ENCODE measurements at regions not wholly inside any gene's neighbourhood (a gene's known extent, or its start where the extent isn't known, plus 50 kb on each side); places are given as distances from the start of the nearest gene placed in this dataset.
"Not testable (repeated sequence)": the region's sequence is repeated elsewhere in the genome, so short reads cannot be mapped to it uniquely, and the experiment has no call there.

DNA sequence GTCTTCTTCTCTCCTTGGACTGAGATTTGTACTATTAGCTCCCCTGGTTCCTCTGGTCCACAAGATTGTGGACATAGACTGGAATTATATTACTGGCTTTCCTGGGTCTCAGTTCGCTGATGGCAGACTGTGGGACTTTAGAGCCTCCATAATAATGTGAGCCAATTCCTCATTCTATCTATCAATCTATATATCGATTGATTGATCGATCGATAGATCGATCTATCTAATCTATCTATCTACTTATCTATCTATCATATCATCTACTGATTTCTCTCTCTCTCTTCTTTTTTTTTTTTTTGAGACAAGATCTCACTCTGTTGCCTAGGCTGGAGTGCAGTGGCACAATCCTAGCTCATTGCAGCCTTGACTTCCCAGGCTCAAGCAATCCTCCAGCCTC is 51.5 kb upstream of the DDR1 start:
- no peak for DNase-seq

DNA sequence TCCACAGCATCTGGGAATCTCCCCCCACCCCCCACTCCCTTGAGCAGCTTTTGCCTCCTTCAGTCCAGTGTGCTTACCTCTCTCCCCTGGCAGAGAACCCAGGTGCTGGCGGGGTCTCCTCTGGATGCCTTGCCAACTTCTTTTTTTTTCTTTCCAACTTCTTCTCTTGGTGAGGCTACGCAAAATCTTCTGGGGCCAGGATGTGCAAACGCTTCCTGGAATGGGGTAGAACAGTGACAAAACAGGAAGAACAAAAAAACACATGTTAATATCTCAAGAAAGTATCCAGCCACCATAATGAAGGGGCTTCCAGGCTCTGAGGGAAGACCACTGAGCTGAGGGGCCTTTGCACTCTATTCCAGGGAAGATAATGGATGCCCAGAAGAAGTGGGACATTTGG is 53.9 kb upstream of the DDR1 start:
- DNase-seq = no peak

GRCh38 chr6:30829639-30830255 is 54.6 kb upstream of the DDR1 start:
- no peak for DNase-seq

DNA sequence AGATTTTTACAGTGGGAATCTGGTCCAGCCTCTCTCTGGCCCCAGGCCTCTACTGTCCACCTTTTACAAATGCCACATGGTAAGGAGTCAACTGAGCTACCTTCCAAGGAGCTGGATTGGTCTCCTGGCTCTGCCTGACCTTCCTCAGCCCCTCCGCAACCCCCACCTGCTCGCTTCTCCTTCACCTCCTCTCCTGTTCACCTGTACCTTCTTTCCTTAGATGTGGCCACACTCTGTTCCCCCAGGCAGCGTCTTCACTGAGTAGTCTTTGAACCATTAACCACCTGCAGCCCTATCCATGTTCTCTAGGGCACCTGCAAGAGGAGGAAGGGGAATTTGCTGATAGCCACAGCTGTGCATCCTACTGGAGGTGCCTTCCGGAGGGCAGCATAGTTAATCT is 55.3 kb upstream of the DDR1 start:
- no peak for DNase-seq

DNA sequence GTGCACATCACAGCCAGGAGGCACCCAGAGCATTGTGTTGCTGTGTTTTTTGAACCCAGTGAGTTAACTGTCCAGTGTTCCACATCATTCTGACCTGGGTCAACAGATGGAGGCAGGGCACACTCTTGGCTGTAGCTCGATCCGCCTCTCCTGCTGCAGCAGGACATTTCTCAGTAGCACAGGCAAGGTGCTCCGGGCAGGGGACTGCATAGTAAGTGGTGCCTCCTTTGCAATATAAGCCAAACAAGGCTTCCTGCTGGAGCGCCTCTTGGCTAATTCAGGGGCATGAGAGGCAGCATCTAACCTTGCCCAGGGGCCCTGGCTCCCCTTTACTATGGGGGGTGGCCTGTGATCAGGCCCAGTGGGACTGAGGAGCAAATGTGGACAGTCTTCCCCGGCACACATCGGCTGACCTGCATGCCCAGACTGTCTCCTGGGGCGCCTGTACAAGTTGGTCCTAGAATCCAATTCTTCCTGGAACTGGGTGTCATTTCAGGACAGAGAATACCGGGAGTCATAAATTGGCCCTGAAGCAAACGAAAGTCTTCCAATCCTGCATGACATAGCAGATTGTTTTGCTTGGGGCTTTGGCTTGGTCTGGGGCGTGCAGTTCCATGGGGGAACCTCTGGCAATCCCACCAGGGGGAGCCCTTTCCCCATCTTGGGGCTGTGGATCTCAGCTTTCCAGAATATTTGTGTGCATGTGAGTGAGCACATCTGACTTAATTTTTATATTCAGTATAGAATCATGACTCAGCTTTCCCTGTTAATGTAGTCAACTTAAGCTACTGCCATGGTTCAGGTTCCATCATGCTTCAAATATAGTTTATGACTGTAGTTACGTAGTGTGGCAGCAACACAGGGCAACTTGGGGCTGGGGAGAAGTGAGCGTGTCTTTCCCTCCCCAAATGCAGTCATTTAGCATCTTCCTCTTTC is 56.0 kb upstream of the DDR1 start:
- peak; percentile 53 to 56 for DNase-seq

DNA sequence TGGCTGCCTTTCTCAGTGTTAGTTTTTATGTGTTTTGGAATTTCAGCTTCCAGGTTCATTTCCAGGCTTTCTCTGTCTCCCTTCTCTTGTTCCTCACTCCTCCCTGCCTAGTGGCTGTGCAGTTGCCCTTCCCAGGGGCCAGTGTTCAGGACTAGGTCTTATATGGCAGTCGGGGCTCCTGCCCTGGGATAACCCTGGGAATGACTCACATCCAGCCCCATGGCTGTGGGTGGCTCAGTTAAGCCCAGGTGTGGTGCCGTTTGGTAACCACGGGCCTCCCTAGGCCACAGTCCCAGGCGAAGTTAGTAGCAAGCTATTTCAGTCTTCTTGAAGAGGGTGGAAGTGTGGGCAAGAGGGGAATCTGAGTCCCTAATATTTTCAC is 57.4 kb upstream of the DDR1 start:
- no peak for DNase-seq

GRCh38 chr6:30824698-30825097 is 59.6 kb upstream of the DDR1 start:
- DNase-seq = no peak

- no peak for DNase-seq
These were observed 60.8 kb upstream of the DDR1 start for GRCh38 chr6:30823534-30823865.

GRCh38 chr6:30821862-30822784 is 62.2 kb upstream of the DDR1 start:
- peak; percentile 10 to 39 for DNase-seq

- DNase-seq = no peak
These were observed 64.1 kb upstream of the DDR1 start for GRCh38 chr6:30820193-30820592.

- no peak for DNase-seq
These were observed 64.9 kb upstream of the DDR1 start for GRCh38 chr6:30819297-30819917.

- DNase-seq = no peak
These were observed 65.9 kb upstream of the DDR1 start for GRCh38 chr6:30818391-30818841.

DNA sequence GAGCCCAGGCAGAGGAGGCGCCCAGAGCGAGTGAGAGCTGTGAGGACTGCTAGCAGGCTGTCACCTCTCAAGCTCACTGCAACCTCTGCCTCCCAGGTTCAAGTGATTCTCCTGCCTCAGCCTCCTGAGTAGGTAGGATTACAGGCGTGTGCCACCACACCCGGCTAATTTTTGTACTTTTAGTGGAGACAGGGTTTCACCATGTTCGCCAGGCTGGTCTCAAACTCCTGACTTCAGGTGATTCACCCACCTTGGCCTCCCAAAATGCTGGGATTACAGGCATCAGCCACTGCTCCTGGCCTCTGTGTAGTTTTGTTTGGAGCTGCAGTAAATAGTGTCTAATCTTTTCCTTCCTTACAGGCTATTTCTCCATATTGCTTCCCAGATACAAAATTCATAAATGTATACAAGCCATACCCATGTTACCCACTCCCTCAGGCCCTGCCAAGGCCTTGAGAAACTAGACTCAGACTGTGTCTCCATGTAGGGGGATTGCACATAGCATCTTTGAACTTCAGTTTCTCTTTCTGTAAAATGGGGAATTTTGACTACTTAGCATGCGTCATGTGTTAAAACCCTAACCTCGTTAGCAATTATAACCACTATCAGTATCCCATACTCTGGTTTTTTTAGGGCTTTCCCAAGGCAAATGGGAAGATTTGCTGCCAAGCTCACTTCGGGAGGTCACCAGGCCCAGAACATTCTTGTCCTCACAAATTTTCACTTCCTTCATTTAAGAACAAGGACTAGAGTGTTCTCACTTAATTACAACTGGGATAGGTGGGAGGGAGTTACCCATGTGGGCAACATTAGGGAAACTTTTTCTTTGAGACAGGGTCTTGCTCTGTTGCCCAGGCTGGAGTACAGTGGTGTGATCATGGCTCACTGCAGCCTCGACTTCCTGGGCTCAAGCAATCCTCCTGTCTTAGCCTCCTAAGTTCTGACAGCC is 67.3 kb upstream of the DDR1 start:
- DNase-seq = no peak

DNA sequence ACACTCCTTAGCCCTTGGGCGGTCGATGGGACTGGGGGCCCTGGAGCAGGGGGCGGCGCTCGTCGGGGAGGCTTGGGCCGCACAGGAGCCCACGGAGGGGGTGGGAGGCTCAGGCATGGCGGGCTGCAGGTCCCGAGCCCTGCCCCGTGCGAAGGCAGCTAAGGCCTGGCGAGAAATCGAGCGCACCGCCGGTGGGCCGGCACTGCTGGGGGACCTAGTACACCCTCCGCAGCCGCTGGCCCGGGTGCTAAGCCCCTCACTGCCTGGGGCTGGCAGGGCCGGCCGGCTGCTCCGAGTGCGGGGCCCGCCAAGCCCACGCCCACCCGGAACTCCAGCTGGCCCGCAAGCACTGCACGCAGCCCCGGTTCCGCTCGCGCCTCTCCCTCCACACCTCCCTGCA is 68.0 kb upstream of the DDR1 start:
- not testable (repeated sequence) for DNase-seq

DNA sequence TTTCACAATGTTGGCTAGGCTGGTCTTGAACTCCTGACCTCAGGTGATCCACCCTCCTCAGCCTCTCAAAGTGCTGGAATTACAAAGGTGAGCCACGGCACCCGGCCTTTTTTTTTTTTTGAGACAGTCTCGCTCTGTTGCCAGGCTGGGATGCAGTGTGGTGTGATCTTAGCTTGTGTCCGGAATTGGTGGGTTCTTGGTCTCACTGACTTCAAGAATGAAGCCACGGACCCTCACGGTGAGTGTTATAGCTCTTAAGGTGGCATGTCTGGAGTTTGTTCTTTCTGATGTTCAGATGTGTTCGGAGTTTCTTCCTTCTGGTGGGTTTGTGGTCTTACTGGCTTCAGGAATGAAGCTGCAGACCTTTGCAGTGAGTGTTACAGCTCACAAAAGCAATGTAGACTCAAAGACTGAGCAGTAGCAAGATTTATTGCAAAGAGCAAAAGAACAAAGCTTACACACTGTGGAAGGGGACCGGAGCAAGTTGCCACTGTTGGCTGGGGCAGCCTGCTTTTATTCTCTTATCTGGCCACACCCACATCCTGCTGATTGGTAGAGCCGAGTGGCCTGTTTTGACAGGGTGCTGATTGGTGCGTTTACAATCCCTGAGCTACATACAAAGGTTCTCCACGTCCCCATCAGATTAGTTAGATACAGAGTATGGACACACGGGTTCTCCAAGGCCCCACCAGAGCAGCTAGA is 69.1 kb upstream of the DDR1 start:
- not testable (repeated sequence) for DNase-seq

DNA sequence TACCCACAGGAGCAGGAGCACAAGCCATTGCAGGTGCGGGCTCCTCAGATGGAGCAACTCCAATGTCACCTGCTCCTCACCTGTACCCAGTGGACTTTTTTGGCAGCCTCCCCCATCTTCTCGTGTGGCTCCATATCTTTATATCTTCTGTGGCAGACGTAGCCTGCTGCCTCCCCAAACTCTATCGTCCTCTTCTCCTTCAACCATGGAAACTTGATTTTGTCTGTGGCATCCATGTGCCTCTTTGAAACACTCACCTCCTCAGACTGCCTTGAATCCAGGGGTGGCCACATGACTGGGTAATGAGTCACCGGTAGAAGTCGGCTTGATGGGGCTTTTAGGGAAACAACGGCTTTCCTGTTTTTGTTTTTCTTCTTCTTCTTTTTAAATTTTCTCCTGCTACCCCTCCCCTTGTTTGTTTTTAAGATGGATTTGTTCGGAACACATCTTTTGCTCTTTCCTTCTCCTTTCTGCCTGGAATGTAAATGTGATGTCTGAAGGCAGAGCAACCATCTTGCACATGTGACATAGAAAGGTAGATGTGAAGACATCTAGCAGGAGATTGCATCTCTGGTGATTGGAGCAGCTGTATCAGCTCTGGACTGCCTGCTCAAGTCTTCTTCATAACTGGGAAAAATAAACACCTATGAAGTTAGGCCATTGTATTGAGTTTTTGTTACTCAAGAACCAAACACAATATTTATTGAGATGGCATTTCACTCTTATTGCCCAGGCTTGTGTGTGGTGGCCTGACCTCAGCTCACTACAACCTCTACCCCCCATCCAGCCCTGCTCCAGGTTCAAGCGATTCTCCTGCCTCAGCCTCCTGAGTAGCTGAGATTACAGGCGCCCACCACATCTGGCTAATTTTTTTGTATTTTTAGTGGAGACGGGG is 69.9 kb upstream of the DDR1 start:
- DNase-seq = no peak

- DNase-seq = no peak
These were observed 69.3 kb upstream of the IER3 start for GRCh38 chr6:30813631-30814145.

GRCh38 chr6:30810813-30811339 is 66.5 kb upstream of the IER3 start:
- DNase-seq = no peak

- DNase-seq = not testable (repeated sequence)
These were observed 63.2 kb upstream of the IER3 start for GRCh38 chr6:30807566-30807965.
